ENCODE measurements at regions not wholly inside any gene's neighbourhood (a gene's known extent, or its start where the extent isn't known, plus 50 kb on each side); places are given as distances from the start of the nearest gene placed in this dataset.
A peak's percentile ranks its signal among the peaks of the same experiment; 100 is the strongest.
"Not testable (repeated sequence)": the region's sequence is repeated elsewhere in the genome, so short reads cannot be mapped to it uniquely, and the experiment has no call there.

DNA sequence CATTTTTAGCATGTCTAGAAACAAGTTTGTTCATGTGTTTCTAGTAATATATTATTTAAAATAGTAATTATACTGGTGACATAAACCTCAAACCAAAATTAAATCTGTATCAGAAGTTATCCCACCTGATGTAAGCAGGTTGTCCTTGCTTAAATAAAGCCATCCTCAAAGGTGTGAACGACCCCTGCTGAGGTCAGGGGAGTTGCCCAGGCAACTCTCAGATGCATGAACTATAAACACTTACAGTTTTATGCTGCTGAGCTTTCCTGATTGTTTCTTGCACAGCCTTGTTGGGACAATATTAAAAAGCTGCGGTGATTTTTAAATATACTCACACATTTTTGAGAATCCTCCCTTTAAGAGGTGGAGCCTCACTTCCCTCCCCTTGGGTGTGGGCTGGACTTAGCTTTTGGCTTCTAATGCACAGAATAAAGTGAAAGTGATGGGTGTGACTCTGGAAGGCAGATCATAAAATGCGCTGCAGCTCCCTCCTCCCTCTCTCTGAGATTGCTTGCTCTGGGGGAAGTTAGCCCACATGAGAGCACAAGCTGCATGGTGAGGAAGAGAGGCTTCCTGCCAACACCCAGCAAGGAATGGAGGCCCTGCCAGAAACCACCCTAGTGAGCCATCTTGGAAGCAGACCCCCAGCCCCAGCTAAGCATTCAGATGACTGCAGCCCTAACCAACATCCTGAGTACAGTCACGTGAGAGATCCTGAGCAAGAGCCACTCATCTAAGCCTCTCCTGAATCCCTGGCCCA lies 152.7 kb downstream of the SKIDA1 start:
- intact Hi-C loops (cut with DNase I): no loop called here
- ATAC-seq (ENCODE audit: poor library complexity) (peak; percentile 96), DNase-seq (peak; percentile 47)

DNA sequence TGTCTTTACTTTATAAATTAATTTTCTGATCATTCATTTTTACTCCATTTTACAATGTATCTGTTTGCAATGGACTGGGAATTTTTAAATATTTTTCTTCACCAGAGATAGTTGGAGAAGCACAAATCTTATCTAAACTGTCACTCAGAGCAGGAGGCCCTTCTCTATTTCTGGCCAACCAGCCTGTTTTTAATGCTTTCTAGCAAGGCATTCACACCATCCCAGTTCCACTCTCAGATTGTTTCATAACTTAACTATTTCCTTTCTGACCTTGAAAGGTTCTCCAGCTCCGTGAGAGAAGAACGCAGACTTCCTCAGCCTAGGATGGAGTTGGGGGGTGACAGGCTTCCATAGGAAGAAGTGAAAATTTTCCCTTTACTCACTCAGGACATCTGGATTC lies 155.8 kb downstream of the SKIDA1 start:
- intact Hi-C loops (cut with DNase I): no loop called here
- DNase-seq: no peak
- no peak for ATAC-seq (ENCODE audit: poor library complexity)

DNA sequence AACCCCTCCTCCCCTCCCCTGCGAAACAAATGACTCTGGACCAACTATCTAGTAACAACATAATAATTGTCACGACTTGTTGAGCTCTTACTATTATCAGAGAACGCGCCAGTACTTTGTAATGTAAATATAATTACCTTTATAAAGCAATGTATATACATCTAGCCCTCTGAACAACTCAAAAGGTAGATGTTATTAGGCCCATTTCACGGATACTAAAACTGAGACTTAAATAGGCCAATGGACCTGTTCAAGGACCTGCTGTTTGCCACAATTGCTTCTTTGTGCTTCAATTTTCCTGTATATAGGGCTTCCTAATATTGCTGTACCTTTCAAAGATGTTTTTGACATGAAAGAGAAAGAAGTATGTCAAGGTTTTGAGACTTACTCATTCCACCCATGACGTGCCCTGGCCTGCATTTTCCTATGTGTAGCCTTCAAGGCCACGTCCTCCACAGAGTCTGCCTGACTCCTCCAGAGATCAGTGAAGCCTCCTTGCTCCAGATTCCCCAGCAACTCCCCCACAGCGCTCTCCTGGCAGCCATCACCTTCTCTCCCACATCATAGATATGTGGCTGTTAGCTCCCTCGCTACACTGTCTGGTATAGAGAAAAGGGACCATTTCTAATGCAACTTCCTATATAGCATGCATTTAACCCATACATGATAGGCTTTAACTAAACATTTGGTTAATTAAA lies 156.6 kb downstream of the SKIDA1 start:
- no peak for ATAC-seq (ENCODE audit: poor library complexity)
- intact Hi-C loops (cut with DNase I): no loop called here
- no peak for DNase-seq

DNA sequence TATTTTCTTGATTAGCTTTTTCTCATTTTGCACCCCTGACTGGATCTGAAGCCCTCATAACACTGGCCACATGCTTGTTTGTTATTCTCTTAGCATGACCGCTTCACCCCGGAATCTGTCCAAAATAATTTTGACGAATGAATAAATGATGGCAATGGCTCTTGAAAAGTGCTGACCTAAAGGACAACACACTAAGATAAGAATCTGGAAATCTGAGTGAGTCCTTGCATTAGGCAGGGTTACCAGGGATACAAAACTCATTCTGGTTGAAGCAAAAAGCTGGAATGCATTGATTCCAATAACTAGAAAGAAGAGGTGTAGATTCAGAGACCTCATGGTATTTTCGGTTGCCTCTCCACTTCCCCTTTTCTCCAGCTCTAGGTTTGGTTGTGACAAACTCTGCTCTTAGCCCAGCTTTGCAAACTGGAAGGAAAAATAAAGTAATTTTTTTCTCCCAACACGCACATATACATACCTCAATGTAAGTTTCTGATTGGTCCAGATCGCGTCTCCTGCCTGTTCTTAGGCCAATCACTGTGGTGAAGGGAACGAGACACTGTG lies 157.4 kb downstream of the SKIDA1 start:
- DNase-seq (no peak), ATAC-seq (ENCODE audit: poor library complexity) (no peak)
- intact Hi-C loops (cut with DNase I): no loop called here

DNA sequence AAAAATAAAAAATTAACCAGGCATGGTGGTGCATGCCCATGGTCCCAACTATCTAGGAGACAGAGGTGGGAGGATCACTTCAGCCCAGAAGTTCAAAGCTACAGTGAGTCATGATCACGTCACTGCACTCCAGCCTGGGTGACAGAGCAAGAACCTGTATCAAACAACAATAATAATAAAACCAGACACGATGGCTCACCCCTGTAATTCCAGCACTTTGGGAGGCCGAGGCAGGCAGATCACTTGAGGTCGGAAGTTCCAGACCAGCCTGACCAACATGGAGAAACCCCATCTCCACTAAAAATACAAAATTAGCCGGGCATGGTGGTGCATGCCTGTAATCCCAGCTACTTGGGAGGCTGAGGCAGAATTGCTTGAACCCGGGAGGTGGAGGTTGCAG lies 159.4 kb downstream of the SKIDA1 start:
- DNase-seq; intact Hi-C loops (cut with DNase I); ATAC-seq (ENCODE audit: poor library complexity): not testable (repeated sequence)

DNA sequence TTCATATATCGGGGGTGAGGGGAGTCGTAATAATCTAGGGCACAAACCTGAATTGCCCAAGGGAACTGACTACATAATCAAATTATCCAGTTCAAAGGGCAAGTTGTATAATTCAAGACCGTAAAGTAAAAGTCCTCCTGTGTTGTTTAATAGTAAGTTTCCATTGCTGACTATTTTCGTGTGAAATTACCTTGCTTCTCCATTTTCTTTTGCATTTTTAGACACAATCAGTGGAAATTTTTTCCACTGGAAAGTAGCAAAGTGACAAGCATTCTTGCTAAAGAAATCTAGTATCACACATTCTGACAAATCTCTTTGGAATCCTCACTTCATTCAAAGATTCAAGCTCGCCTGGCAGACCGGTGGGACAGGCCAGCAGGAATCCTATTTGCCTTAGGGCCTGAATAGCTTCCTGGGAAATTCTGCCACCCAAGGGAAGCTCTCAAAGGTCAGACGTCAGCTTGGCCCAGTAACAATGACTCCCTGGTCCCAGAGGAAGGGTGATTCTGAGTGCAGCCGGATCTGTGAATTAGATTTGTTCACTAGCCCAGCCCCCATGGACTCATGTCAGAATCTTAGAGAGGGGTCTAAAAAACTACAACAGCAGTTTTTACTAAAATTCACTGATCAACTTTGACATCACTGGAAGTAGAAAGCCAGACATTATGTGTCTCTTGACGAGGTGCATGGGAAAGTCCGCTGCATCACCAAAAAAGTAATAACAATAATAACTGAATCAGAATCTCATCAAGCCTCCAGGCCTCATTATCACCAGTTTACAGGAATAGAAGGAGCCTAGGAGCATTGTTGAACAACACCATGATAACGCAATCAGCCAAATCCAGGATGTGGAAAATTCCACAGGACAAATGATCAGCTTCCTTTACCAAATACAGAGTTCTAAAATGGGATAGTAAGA lies 161.0 kb downstream of the SKIDA1 start:
- peak; percentile 85 for ATAC-seq (ENCODE audit: poor library complexity)
- intact Hi-C loops (cut with DNase I): no loop called here
- peak; percentile 54 for DNase-seq

DNA sequence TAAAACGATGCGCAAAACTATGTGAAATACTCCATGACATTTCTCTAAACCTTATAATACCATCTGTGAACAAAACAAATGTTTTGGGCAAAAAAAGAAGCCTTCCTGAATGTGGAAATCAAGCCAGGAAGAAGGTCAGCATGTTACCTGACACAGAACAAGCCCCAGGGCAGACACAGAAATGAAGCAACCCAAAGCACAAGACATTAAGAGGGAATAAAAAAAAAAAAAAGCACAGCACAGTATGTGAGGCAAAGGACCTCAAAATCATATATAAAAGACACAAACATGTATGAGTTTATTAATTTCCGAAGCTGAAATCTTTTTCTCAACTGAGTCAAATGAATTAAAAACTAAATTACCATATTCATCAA lies 161.8 kb downstream of the SKIDA1 start:
- ATAC-seq (ENCODE audit: poor library complexity): no peak
- intact Hi-C loops (cut with DNase I): no loop called here
- DNase-seq: no peak

DNA sequence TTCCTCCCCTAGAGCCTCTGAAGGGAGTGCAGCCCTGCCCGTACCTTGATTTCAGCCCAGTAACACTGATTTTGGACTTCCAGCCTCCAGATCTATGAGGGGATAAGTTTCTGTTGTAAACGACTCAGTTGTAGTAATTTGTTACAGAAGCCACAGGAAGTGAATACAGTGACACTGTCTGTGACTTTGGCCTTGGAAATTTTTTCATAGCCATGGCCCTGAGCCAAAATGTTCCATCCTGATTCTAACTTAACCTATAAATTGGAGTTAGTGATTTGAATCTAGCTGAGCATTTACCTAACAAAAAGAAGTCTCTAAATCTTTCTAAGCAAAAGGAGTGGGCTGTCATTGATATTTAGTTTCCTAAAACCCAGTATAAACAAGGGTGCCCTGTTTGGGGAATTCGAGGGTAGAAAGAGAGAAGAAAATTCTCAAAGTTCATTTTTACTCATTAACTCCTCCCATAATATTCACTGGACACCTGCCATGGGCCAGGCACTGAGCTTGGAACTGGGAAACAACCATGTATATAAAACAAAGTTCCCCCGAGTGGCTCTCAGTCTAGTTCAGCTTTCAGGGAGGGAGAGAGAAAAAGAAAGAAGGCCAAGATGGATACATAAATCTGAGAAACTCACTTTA lies 162.3 kb downstream of the SKIDA1 start:
- ATAC-seq (ENCODE audit: poor library complexity) (no peak), DNase-seq (no peak)
- intact Hi-C loops (cut with DNase I): no loop called here

DNA sequence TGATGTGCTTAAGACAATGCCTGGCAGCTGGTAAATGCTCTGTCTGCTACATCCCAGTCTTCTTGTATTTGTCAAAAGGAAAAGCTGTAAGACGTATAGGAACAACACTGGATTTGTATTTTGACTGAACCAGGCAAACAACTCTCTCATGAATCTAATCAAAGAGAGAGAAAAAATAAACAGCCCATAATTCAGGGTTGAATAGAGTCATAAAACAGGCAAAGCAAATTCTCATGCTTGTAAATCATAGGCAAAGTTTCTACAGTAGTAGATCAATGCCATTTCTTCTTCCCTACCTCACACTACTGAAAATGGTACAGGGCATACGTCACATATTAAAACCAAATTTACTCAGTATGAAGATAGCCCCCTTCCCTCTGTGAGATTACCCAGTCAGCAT lies 166.3 kb downstream of the SKIDA1 start:
- no peak for ATAC-seq (ENCODE audit: poor library complexity)
- intact Hi-C loops (cut with DNase I): no loop called here
- no peak for DNase-seq

DNA sequence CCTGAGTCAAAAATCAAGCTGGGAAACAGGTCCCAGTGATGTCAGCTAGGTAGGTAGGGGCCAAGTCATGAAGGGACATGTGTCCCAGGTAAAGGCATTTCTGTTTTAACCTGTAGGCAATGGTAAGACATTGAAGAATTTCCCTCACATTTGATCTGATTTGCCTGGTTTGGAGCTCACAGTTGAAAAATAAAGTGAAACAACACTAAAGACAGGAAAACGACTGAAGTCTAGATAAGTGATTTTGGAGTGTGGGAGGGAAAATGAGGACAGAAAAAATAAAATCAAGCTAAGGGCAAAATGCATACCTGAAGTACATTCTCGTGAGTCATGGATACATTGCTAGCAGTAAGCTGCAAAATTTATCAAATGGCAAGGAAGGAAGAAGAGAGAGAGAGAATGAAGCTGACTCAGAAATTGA lies 169.9 kb downstream of the SKIDA1 start:
- intact Hi-C loops (cut with DNase I): no loop called here
- ATAC-seq (ENCODE audit: poor library complexity) (no peak), DNase-seq (no peak)

DNA sequence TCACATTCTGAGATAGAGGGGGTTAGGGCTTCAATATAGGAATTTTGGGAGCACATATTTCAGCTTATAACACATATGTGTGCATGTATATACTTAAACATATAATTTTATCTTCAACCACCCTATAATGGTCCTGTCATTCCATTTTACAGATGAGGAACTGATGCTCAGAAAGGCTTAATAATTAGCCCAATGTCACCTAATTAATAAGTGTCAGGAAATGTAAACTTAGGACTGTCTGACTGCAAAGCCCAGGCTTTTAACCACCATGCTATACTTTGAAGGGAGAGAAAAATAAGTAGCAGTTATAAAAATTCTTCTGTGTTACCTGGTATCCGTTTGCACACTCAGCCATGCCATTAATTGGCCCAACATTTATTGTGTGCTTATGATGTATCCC lies 172.6 kb downstream of the SKIDA1 start:
- DNase-seq: no peak
- no peak for ATAC-seq (ENCODE audit: poor library complexity)
- intact Hi-C loops (cut with DNase I): no loop called here

DNA sequence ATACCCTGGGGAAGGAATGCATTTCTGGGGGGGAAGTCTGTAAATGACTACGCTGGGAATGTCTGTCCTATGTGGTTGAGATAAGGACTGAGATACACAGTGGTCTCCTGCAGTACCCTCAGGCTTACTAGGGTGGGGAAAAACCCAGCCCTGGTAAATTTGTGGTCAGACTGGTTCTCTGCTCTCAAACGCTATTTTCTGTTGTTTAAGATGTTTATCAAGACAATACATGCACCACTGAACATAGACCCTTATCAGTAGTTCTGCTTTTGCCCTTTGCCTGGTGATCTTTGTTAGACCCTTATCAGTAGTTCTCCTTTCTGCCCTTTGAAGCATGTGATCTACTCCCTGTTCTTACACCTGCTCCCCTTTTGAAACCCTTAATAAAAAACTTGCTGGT lies 173.9 kb downstream of the SKIDA1 start:
- ATAC-seq (ENCODE audit: poor library complexity); DNase-seq; intact Hi-C loops (cut with DNase I): not testable (repeated sequence)

DNA sequence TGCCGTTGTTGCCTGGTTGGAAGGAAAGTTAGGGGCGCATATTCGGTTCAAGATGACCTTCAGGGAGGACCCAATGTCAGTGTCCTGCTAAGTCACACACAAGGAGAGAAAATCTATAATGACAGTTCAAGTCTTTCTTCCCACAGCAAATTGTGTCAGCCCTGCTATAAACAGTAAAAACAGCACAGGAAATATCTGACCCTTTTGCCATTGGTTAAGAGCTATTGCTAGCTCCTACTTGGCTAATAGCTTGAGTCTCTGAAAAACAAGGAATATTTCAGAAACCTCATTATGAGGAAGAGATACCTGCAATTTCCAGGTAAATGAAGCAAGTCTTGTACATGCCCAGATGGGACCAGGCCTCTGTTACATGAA lies 175.6 kb downstream of the SKIDA1 start:
- no peak for DNase-seq
- no peak for ATAC-seq (ENCODE audit: poor library complexity)
- intact Hi-C loops (cut with DNase I): no loop called here

DNA sequence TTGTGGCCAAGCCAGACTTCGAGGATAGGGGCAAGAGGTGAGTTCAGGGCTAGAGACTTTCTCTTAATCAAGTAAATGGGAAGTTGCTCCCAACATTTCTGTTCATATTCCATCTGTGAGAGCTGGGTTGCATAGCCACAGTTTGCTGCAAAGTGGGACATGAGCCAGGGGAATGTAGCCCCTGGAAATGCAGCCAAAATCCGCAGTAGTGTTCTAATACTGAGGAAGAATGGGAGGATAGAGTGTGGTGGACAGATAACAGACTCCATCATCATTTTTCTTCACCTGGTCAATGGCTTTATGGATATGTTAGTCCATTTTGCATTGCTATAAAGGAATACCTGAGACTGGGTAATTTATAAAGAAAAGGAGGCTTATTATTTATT lies 177.7 kb downstream of the SKIDA1 start:
- ATAC-seq (ENCODE audit: poor library complexity) (no peak), DNase-seq (no peak)
- intact Hi-C loops (cut with DNase I): no loop called here

DNA sequence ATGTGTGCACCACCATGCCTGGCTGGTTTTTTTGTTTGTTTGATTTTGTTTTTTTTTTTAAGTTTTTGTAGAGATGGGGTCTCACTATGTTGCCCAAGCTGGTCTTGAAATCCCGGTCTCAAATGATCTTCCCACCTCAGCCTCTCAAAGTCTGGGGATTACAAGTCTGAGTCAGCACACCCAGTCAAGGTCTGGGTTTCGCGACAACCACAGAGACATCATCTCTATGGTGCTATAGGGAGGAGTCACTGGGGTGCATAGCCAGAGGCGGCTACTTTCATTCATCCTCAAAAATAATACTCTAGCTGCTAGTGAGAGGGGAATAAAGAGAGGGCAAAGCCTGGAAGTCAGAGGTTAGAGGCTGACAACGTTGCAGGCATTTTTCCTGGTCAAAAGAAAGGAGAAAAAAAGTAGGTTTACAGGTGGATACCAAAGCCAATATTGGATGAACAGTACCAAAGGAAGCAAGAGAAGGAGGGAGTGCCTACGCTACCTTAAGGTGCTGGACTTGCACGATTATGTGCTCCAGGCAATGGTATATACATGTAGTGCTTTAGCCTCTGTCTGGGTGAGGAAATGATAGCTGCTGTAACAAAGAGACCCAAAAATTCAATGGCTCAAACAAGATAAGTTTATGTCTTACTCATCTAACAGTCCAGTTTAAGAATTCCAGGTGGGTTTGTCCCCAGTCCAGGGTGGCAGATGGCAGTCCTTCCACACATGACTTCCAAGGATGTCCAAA lies 178.3 kb downstream of the SKIDA1 start:
- no peak for ATAC-seq (ENCODE audit: poor library complexity)

DNA sequence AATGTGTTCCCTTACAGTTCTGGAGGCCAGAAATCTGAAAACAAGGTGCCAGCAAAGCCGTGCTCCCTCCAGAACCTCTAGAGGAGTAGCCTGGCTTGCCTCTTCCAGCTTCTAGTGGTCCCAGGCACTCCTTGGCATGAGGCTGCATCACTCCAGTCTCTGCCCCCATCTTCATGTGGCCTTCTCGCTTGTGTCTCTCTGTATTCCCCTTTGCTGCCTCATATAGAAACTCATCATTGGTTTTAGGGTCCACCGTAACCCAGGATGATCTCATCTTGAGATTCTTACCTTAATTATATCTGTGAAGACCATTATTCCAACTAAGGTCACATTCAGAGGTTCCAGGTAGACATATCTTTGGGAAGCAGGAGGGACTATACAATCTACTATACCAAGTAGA lies 182.4 kb downstream of the SKIDA1 start:
- DNase-seq (no peak), ATAC-seq (ENCODE audit: poor library complexity) (no peak)
- intact Hi-C loops (cut with DNase I): no loop called here

More for the DNA sequence above, 178.3 kb downstream of the SKIDA1 start:
- no peak for DNase-seq
- intact Hi-C loops (cut with DNase I): no loop called here

DNA sequence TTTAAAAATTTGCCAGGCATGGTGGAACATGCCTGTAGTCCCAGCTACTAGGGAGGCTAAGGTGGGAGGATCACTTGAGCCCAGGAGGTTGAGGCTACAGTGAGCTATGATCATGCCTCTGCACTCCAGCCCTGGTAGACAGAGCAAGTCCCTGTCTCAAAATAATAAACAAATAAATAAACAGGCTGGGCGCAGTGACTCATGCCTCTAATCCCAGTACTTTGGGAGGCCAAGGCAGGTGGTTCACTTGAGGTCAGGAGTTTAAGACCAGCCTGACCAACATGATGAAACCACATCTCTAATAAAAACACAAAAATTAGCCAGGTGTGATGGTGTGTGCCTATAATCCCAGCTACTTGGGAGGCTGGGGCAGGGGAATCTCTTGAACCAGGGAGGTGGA lies 183.0 kb downstream of the SKIDA1 start:
- ATAC-seq (ENCODE audit: poor library complexity); DNase-seq; intact Hi-C loops (cut with DNase I): not testable (repeated sequence)

DNA sequence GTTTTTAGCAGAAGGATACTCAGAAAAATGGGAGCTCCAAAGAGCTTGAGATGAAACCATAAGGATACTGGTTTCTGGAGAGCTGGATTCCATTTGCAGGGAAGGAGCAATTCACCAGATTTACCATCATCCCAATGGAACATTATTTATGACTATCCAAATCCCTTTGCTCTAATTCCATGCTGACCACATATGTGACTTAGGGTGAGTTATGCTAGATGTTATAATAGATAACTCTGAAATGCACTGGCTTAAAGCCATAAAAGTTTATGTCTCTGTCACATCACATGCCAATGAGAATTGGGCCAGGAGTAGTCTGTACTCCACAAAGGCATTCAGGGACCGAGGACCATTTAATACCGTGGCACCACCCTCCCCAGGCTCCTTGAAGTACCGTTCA lies 185.2 kb downstream of the SKIDA1 start:
- no peak for ATAC-seq (ENCODE audit: poor library complexity)
- DNase-seq: no peak
- intact Hi-C loops (cut with DNase I): no loop called here

Measured in Right ventricle myocardium superior (tissue), 1 donor.